SK-N-SH treated with all-trans-retinoic acid at 6 μM for 48 hours (cell line): ENCODE measurements at regions not wholly inside any gene's neighbourhood (a gene's known extent, or its start where the extent isn't known, plus 50 kb on each side); places are given as distances from the start of the nearest gene placed in this dataset.
A peak's percentile ranks its signal among the peaks of the same experiment; 100 is the strongest.

Experiments used
- ATAC-seq: fragments of 200-7000 bp; cut with Tn5 transposase; 3 replicates; pipeline ENCODE4 v1.9.1; 2020; ENCODE audit warnings: mild to moderate bottlenecking, moderate library complexity
- ARNTL ChIP-seq: fragments of 450-650 bp; formaldehyde crosslinking; IDR thresholded peaks from 2 replicates; pipeline ENCODE4 v1.5.0; 2020; ENCODE audit warnings: low read depth, mild to moderate bottlenecking, moderate library complexity, borderline replicate concordance
- BACH2 ChIP-seq: fragments of 250-450 bp; sonication (Bioruptor Pico); IDR thresholded peaks from 2 replicates; pipeline ENCODE4 v1.9.0; 2021; ENCODE audit warnings: mild to moderate bottlenecking, borderline replicate concordance
- ISL1 ChIP-seq: fragments of 250-450 bp; sonication (Bioruptor Pico); IDR thresholded peaks from 2 replicates; pipeline ENCODE4 v2.1.2; 2022; ENCODE audit warnings: mild to moderate bottlenecking, moderate library complexity
- POU6F1 ChIP-seq: fragments of 250-450 bp; sonication (Bioruptor Pico); IDR thresholded peaks from 2 replicates; pipeline ENCODE4 v1.8.0; 2021; ENCODE audit warnings: low read depth, mild to moderate bottlenecking, moderate library complexity, borderline replicate concordance
- PPARA ChIP-seq: fragments of 250-450 bp; sonication (Bioruptor Pico); IDR thresholded peaks from 2 replicates; pipeline ENCODE4 v1.5.0; 2020; ENCODE audit warnings: mild to moderate bottlenecking, borderline replicate concordance
- RARB ChIP-seq: fragments of 250-450 bp; sonication (Bioruptor Pico); IDR thresholded peaks from 2 replicates; pipeline ENCODE4 v1.8.0; 2021; ENCODE audit warnings: mild to moderate bottlenecking, moderate library complexity
- SNAI2 ChIP-seq: fragments of 250-450 bp; sonication (Bioruptor Pico); IDR thresholded peaks from 2 replicates; pipeline ENCODE4 v1.5.0; 2020; ENCODE audit warnings: mild to moderate bottlenecking, moderate library complexity
- TCF4 ChIP-seq: fragments of 250-450 bp; sonication (Bioruptor Pico); IDR thresholded peaks from 2 replicates; pipeline ENCODE4 v1.8.0; 2021; ENCODE audit warnings: mild to moderate bottlenecking, moderate library complexity, borderline replicate concordance
- TOX ChIP-seq: fragments of 250-450 bp; sonication (Bioruptor Pico); IDR thresholded peaks from 2 replicates; pipeline ENCODE4 v1.8.0; 2021; ENCODE audit warnings: mild to moderate bottlenecking, moderate library complexity, borderline replicate concordance
- TSHZ2 ChIP-seq: fragments of 250-450 bp; sonication (Bioruptor Pico); IDR thresholded peaks from 2 replicates; pipeline ENCODE4 v1.5.0; 2020; ENCODE audit warnings: mild to moderate bottlenecking, moderate library complexity
- ZC3H10 ChIP-seq: fragments of 250-450 bp; sonication (Bioruptor Pico); IDR thresholded peaks from 2 replicates; pipeline ENCODE4 v1.5.1; 2021; ENCODE audit warnings: mild to moderate bottlenecking, moderate library complexity
- ZFP3 ChIP-seq: fragments of 250-450 bp; sonication (Bioruptor Pico); IDR thresholded peaks from 2 replicates; pipeline ENCODE4 v1.5.0; 2020; ENCODE audit warnings: mild to moderate bottlenecking, moderate library complexity
- ZFP30 ChIP-seq: fragments of 450-650 bp; formaldehyde crosslinking; IDR thresholded peaks from 2 replicates; pipeline ENCODE4 v1.5.0; 2022; ENCODE audit warnings: mild to moderate bottlenecking, moderate library complexity
- ZNF70 ChIP-seq: fragments of 450-650 bp; formaldehyde crosslinking; IDR thresholded peaks from 2 replicates; pipeline ENCODE4 v1.5.0; 2020; ENCODE audit warnings: mild to moderate bottlenecking, moderate library complexity
- ZNF8 ChIP-seq: fragments of 450-650 bp; formaldehyde crosslinking; IDR thresholded peaks from 2 replicates; pipeline ENCODE4 v1.5.0; 2020; ENCODE audit warnings: mild to moderate bottlenecking, moderate library complexity
- TF ChIP-seq, protein P1 (sequence below): fragments of 250-450 bp; sonication (Bioruptor Pico); IDR thresholded peaks from 2 replicates; pipeline ENCODE4 v1.5.1; 2020; ENCODE audit warnings: low read depth, mild to moderate bottlenecking, moderate library complexity

GRCh38 chr18:42137693-42138375, 182.8 kb downstream of the PIK3C3 start:
- TF ChIP-seq, protein P1, sequence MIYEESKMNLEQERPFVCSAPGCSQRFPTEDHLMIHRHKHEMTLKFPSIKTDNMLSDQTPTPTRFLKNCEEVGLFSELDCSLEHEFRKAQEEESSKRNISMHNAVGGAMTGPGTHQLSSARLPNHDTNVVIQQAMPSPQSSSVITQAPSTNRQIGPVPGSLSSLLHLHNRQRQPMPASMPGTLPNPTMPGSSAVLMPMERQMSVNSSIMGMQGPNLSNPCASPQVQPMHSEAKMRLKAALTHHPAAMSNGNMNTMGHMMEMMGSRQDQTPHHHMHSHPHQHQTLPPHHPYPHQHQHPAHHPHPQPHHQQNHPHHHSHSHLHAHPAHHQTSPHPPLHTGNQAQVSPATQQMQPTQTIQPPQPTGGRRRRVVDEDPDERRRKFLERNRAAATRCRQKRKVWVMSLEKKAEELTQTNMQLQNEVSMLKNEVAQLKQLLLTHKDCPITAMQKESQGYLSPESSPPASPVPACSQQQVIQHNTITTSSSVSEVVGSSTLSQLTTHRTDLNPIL (CRISPR knock-in tag) = no peak
- no peak for TF ChIP-seq BACH2
- TF ChIP-seq TOX (CRISPR knock-in tag) = no peak
- no peak for TF ChIP-seq TSHZ2 (CRISPR knock-in tag)
- no peak for TF ChIP-seq ARNTL (CRISPR knock-in tag)
- ATAC-seq = no peak

- no peak for ATAC-seq
- TF ChIP-seq PPARA (CRISPR knock-in tag) = no peak
Measured at GRCh38 chr18:42141439-42141838, 186.4 kb downstream of the PIK3C3 start.

- ATAC-seq = peak; percentile 32; the same call in 1 of the 3 replicates
- no peak for TF ChIP-seq BACH2
- peak; percentile 66 for TF ChIP-seq TSHZ2 (CRISPR knock-in tag)
- TF ChIP-seq ZFP3 = peak; percentile 30; the same call in 1 of the 2 replicates
- TF ChIP-seq ISL1 (CRISPR knock-in tag) = peak; percentile 92
- peak; percentile 58 for TF ChIP-seq TCF4 (CRISPR knock-in tag)
- no peak for TF ChIP-seq ZNF70 (CRISPR knock-in tag)
- TF ChIP-seq PPARA (CRISPR knock-in tag) = no peak
- no peak for TF ChIP-seq POU6F1
- peak; percentile 74; the same call in 1 of the 2 replicates for TF ChIP-seq SNAI2
- no peak for TF ChIP-seq ZFP30 (CRISPR knock-in tag)
- TF ChIP-seq, protein P1 (CRISPR knock-in tag) = peak; percentile 54; the same call in 1 of the 2 replicates
- TF ChIP-seq ZC3H10 = no peak
Measured at GRCh38 chr18:42155024-42155423, 200.0 kb downstream of the PIK3C3 start.

GRCh38 chr18:42156281-42156680, 201.2 kb downstream of the PIK3C3 start:
- ATAC-seq = no peak
- TF ChIP-seq TCF4 (CRISPR knock-in tag) (no peak), POU6F1 (no peak), BACH2 (no peak), ISL1 (CRISPR knock-in tag) (no peak), RARB (CRISPR knock-in tag) (no peak), ZNF8 (CRISPR knock-in tag) (no peak)
- TF ChIP-seq, protein P1 (CRISPR knock-in tag) = no peak
